Mucosa of descending colon (tissue), 3 donors: ENCODE measurements at regions not wholly inside any gene's neighbourhood (a gene's known extent, or its start where the extent isn't known, plus 50 kb on each side); places are given as distances from the start of the nearest gene placed in this dataset.

Experiments
- ATAC-seq: fragments of 200-7000 bp; cut with Tn5 transposase; one replicate; pipeline ENCODE4 v1.9.1; 2020; ENCODE audit warnings: mild to moderate bottlenecking, moderate library complexity
- DNase-seq, 3 donors: peaks; one replicate each; pipeline ENCODE4 v3.0.0-alpha.2; 2020
- H3K36me3 ChIP-seq: fragments of 200-600 bp; one replicate; pipeline ENCODE4 v1.8.0; 2021; ENCODE audit warnings: low read depth, mild to moderate bottlenecking
- H3K4me1 ChIP-seq: fragments of 200-600 bp; one replicate; pipeline ENCODE4 v1.8.0; 2021; ENCODE audit warnings: low read depth, mild to moderate bottlenecking
- H3K4me3 ChIP-seq: fragments of 200-600 bp; one replicate; pipeline ENCODE4 v1.8.0; 2021; ENCODE audit warnings: mild to moderate bottlenecking
- H3K9me3 ChIP-seq: fragments of 200-600 bp; one replicate; pipeline ENCODE4 v1.8.0; 2021; ENCODE audit warnings: mild to moderate bottlenecking
- intact Hi-C, 2 donors: fragments of 100-400 bp; cut with DNase I in 1 of 2; cut with micrococcal nuclease in 1 of 2; formaldehyde crosslinking; loops; one replicate each; pipeline versions ENCODE4 v1.11.0 to v1.11.1; 2022; cut with DNase I, micrococcal nuclease
- TF ChIP-seq, protein P1 (sequence below): fragments of 200-600 bp; IDR thresholded peaks from one replicate; pipeline ENCODE4 v1.8.0; 2022; ENCODE audit warnings: antibody characterized with exemption, mild to moderate bottlenecking
- donor health status: DM: no; HTN: no; CAD: no; lungs with moderate emphysema.
- donor health status: DM: no; HTN: no; CAD: no.
- donor health status: DM: no; HTN: yes; CAD: no.

- H3K36me3 ChIP-seq: no peaks in the 10 kb centered on the region
- ATAC-seq (no peak), DNase-seq (no peak)
- TF ChIP-seq, protein P1, sequence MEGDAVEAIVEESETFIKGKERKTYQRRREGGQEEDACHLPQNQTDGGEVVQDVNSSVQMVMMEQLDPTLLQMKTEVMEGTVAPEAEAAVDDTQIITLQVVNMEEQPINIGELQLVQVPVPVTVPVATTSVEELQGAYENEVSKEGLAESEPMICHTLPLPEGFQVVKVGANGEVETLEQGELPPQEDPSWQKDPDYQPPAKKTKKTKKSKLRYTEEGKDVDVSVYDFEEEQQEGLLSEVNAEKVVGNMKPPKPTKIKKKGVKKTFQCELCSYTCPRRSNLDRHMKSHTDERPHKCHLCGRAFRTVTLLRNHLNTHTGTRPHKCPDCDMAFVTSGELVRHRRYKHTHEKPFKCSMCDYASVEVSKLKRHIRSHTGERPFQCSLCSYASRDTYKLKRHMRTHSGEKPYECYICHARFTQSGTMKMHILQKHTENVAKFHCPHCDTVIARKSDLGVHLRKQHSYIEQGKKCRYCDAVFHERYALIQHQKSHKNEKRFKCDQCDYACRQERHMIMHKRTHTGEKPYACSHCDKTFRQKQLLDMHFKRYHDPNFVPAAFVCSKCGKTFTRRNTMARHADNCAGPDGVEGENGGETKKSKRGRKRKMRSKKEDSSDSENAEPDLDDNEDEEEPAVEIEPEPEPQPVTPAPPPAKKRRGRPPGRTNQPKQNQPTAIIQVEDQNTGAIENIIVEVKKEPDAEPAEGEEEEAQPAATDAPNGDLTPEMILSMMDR: no peak
- H3K9me3 ChIP-seq: no peaks in the 10 kb centered on the region
- intact Hi-C loops: no loop called here
- H3K4me3 ChIP-seq: no peak overlapping the region
- no peaks in the 10 kb centered on the region for H3K4me1 ChIP-seq
These were observed 681.5 kb upstream of the FAM98A start for GRCh38 chr2:34280606-34281005.

- ATAC-seq (no peak), DNase-seq (no peak)
- Histone ChIP-seq H3K9me3 (no peaks in the 10 kb centered on the region), H3K4me3 (no peak overlapping the region), H3K36me3 (no peaks in the 10 kb centered on the region), H3K4me1 (no peaks in the 10 kb centered on the region)
- TF ChIP-seq, protein P1: no peak
- intact Hi-C loops: no loop called here
These were observed 668.0 kb upstream of the FAM98A start for GRCh38 chr2:34266908-34267697.

GRCh38 chr2:34261701-34262100 is 662.6 kb upstream of the FAM98A start:
- no peak for ATAC-seq
- Histone ChIP-seq H3K9me3 (no peaks in the 10 kb centered on the region), H3K4me3 (no peak overlapping the region), H3K36me3 (no peaks in the 10 kb centered on the region), H3K4me1 (no peaks in the 10 kb centered on the region)
- no peak for DNase-seq
- intact Hi-C loops: no loop called here
- TF ChIP-seq, protein P1: no peak

DNA sequence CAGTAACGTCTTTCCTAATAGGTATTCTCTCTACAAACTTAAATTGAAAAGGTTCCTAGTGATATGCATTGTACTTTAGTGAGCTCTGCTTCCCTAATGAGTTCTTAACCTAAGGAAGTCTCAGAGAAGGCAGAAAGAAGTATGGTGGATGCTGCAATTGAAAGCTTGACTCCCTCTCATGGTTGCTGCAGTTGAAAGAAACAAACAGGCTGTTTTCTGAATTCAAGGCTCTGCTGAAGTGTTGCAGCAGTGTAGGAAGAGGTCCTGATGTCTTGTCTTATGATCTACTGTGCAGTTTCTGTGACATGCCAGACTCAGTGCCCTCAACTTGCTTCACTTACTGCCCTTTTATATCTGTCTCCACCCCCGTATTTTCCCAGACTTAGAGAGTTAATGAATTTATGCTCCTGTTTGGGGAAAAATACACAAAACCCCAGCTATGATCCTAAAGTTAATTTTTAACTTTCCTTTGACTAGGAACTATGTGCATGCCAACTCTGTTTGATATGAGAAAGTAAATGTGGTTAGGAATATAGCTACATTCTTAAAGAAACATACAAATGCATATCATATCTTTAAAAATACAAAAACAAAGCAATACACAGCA is 655.3 kb upstream of the FAM98A start:
- intact Hi-C loops: no loop called here
- peak; percentile 78 for ATAC-seq
- TF ChIP-seq, protein P1: no peak
- Histone ChIP-seq H3K36me3 (no peaks in the 10 kb centered on the region), H3K9me3 (no peaks in the 10 kb centered on the region), H3K4me3 (no peak overlapping the region), H3K4me1 (peaks cover 12% of the 10 kb centered on the region)
- DNase-seq: peak in 1 of 3 donors; percentile 20

DNA sequence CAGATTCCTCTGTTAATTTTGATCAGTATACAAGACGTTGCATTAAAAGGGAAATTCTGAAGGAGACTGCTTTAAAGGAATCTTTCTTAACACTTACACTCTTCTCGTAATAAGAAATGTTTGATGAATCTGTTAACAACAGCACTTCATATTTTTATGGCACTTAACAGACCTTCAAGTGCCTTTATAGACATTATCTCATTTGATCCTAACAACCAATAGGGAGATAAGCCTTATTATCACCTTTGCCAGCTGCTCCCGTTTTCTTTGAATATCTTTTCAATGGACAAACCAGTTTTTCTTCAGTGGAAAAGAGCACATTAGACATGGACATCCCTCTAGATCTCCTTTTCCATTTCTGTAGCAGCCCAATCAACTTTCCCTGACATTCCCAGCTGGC is 653.0 kb upstream of the FAM98A start:
- Histone ChIP-seq H3K9me3 (no peaks in the 10 kb centered on the region), H3K4me1 (peaks cover 12% of the 10 kb centered on the region), H3K4me3 (no peak overlapping the region), H3K36me3 (no peaks in the 10 kb centered on the region)
- TF ChIP-seq, protein P1: no peak
- peak; percentile 74 for ATAC-seq
- intact Hi-C loops: no loop called here
- DNase-seq: no peak
